Esophagus muscularis mucosa (tissue), 4 donors: ENCODE measurements at regions not wholly inside any gene's neighbourhood (a gene's known extent, or its start where the extent isn't known, plus 50 kb on each side); places are given as distances from the start of the nearest gene placed in this dataset.

Source experiments
- DNase-seq: peaks from one replicate; pipeline ENCODE4 v3.0.0-alpha.2; 2017; ENCODE audit errors: extremely low spot score
- H3K27ac ChIP-seq, 4 donors: fragments of 200-600 bp; sonication (generic); replicated peaks in 1 of 4; 1 replicate in 3 of 4; 2 replicates in 1 of 4; pipeline ENCODE4 v1.5.1; 2016 to 2019; ENCODE audit warnings: mild to moderate bottlenecking in 1 of 4
- H3K27me3 ChIP-seq, 4 donors: fragments of 200-600 bp; sonication (generic); one replicate each; pipeline versions ENCODE4 v1.5.1 to v1.6.0; 2016 to 2019
- H3K36me3 ChIP-seq, 4 donors: fragments of 200-600 bp; sonication (generic); one replicate each; pipeline ENCODE4 v1.5.1; 2016 to 2019
- H3K4me1 ChIP-seq, 4 donors: fragments of 200-600 bp; sonication (generic); one replicate each; pipeline ENCODE4 v1.5.1; 2016 to 2019
- H3K4me3 ChIP-seq, 4 donors: fragments of 200-600 bp; sonication (generic); 1 replicate in 2 of 4; 2 replicates in 2 of 4; pipeline ENCODE4 v1.5.1; 2016 to 2019; ENCODE audit warnings: mild to moderate bottlenecking in 4 of 4, moderate library complexity in 1 of 4
- H3K9me3 ChIP-seq, 4 donors: fragments of 200-600 bp; sonication (generic); 1 replicate in 3 of 4; 2 replicates in 1 of 4; pipeline ENCODE4 v1.5.1; 2016 to 2019
- CTCF ChIP-seq, 3 experiments: fragments of 200-600 bp in 2 of 3; fragments of 450-650 bp in 1 of 3; sonication (generic) in 2 of 3; IDR thresholded peaks; one replicate each; pipeline ENCODE4 v1.5.1; 2017 to 2019; ENCODE audit warnings: antibody characterized with exemption in 3 of 3, mild to moderate bottlenecking in 2 of 3, moderate library complexity in 1 of 3
- EP300 ChIP-seq: sonication (generic); formaldehyde crosslinking; IDR thresholded peaks from one replicate; pipeline ENCODE4 v1.6.1; 2017; ENCODE audit warnings: antibody characterized with exemption
- POLR2A ChIP-seq: fragments of 450-650 bp; IDR thresholded peaks from one replicate; pipeline ENCODE4 v1.6.1; 2017; ENCODE audit warnings: antibody characterized with exemption, moderate library complexity, mild to moderate bottlenecking, low read depth
- POLR2AphosphoS5 ChIP-seq, 2 donors: sonication (generic); formaldehyde crosslinking; IDR thresholded peaks; one replicate each; pipeline ENCODE4 v1.6.1; 2017; ENCODE audit warnings: antibody characterized with exemption in 2 of 2
- WGBS: methylation state at CpG from one replicate; pipeline ENCODE4 v1.1.5; 2018; 5-methylcytosine and 5-hydroxymethylcytosine counted together
- intact Hi-C: fragments of 100-400 bp; cut with DNase I; formaldehyde crosslinking; loops from one replicate; pipeline ENCODE4 v1.15.1; 2023

DNA sequence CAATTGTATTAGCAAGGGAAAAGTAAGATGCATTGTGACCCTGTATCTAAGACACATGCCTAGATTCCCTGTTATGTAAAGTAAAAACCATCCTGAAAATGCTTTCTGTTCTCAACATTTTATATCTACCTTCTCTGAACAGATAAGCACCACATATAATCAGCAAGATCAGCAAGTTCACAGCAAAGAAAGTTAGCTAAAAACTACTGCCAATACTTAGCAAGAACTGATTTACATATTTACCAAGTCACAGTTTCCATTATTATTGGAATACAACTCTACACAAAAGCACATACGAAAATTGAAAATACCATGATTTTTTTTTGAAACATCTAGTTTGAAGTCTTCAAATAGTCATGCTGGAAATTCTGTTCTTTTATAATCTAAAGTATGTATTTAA lies 1118.1 kb downstream of the TAF11L14 start:
- no peaks in the 10 kb centered on the region for H3K4me1 ChIP-seq
- intact Hi-C loops: no loop called here
- H3K36me3 ChIP-seq: no peaks in the 10 kb centered on the region
- H3K27me3 ChIP-seq: no peaks in the 10 kb centered on the region
- no peak overlapping the region for H3K4me3 ChIP-seq
- no peak for DNase-seq
- no peak overlapping the region for H3K27ac ChIP-seq
- no peaks in the 10 kb centered on the region for H3K9me3 ChIP-seq
- 63% methylated on average over 1 of the region's 1 CpG for WGBS
- TF ChIP-seq POLR2AphosphoS5 (IDR thresholded peaks at IDR 0.05): no peak
- TF ChIP-seq EP300: no peak
- TF ChIP-seq CTCF (IDR thresholded peaks at IDR 0.05): no peak
- no peak for TF ChIP-seq POLR2A

DNA sequence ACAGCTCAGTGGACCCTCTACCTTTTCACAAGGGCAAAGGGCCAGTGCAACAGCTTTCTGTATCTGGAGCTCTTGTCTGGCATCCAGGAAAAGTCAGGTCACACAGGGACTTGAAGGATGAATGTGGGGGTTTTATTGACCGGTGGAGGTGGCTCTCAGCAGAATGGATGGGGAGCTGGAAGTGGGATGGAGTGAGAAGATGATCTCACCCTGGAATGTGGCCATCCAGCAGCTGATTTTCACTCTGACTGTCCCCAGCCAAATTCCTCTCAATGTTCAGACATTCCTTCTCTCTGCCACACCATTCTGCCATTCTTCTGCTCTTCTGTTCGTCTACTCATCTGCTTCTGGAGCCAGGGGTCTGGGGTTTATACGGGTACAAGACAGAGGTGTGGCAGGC lies 1119.9 kb downstream of the TAF11L14 start:
- peak; percentile 80 for DNase-seq
- no peak overlapping the region for H3K27ac ChIP-seq
- H3K36me3 ChIP-seq: no peaks in the 10 kb centered on the region
- no peak for TF ChIP-seq POLR2AphosphoS5 (IDR thresholded peaks at IDR 0.05)
- no peak for TF ChIP-seq EP300
- TF ChIP-seq CTCF (IDR thresholded peaks at IDR 0.05): no peak
- no peak for TF ChIP-seq POLR2A
- no peaks in the 10 kb centered on the region for H3K27me3 ChIP-seq
- intact Hi-C loops: no loop called here
- H3K9me3 ChIP-seq: no peaks in the 10 kb centered on the region
- WGBS: 92% methylated on average over 3 of the region's 3 CpGs
- H3K4me1 ChIP-seq: no peaks in the 10 kb centered on the region
- H3K4me3 ChIP-seq: no peak overlapping the region

DNA sequence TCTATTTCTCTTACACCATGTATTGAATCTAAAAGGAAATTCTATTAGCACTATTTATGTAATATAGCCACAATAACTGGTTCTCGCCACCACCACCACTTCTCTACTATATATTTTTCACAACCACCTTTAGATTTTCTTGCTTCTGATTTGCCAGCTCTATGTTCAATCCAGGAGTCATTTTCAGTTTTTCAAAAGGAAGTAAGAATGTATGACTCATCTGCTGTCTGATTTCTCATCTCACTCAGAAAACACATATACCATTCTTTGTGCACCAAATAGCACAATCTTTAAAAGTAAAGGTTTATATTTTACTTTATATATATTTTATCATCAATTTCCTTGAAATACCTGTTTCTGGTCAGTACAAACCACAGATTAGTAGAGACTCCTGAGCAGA lies 1127.5 kb downstream of the TAF11L14 start:
- no peak overlapping the region for H3K4me3 ChIP-seq
- TF ChIP-seq EP300 (no peak), POLR2AphosphoS5 (IDR thresholded peaks at IDR 0.05) (no peak), CTCF (IDR thresholded peaks at IDR 0.05) (no peak), POLR2A (no peak)
- no peaks in the 10 kb centered on the region for H3K36me3 ChIP-seq
- DNase-seq: no peak
- WGBS: 92% methylated on average over 1 of the region's 1 CpG
- H3K27me3 ChIP-seq: no peaks in the 10 kb centered on the region
- intact Hi-C loops: no loop called here
- no peaks in the 10 kb centered on the region for H3K9me3 ChIP-seq
- no peaks in the 10 kb centered on the region for H3K4me1 ChIP-seq
- no peak overlapping the region for H3K27ac ChIP-seq

DNA sequence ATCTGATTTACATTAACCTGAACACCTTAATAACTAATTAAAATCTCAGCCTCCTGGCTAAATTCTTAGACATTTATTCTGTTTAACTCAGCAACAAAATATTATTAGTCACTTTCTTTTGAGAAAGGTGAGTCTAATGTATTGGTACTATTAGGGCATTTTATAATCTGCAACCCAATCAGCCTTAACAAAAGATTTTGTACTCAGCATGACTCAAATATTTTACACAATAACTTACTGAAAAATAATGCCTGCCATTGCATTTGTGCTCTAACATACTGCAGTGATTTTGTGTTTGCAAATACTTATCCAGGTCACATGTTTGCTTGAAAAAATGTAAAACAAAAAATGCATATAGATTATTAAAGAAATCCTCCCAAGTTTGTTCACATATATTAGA lies 1129.9 kb downstream of the TAF11L14 start:
- intact Hi-C loops: no loop called here
- DNase-seq: no peak
- H3K4me1 ChIP-seq: no peaks in the 10 kb centered on the region

More for the DNA sequence above, 1129.9 kb downstream of the TAF11L14 start:
- H3K27me3 ChIP-seq: no peaks in the 10 kb centered on the region
- TF ChIP-seq EP300 (no peak), CTCF (IDR thresholded peaks at IDR 0.05) (no peak), POLR2A (no peak), POLR2AphosphoS5 (IDR thresholded peaks at IDR 0.05) (no peak)
- H3K27ac ChIP-seq: no peak overlapping the region
- no peak overlapping the region for H3K4me3 ChIP-seq
- no peaks in the 10 kb centered on the region for H3K36me3 ChIP-seq
- H3K9me3 ChIP-seq: no peaks in the 10 kb centered on the region
